Breast epithelium (tissue), 3 donors: ENCODE measurements at regions not wholly inside any gene's neighbourhood (a gene's known extent, or its start where the extent isn't known, plus 50 kb on each side); places are given as distances from the start of the nearest gene placed in this dataset.
A peak's percentile ranks its signal among the peaks of the same experiment; 100 is the strongest.

Experiments used
- CTCF ChIP-seq, 3 donors: fragments of 450-650 bp; IDR thresholded peaks; one replicate each; pipeline ENCODE4 v1.5.1; 2016 to 2017; ENCODE audit warnings: antibody characterized with exemption in 3 of 3, mild to moderate bottlenecking in 3 of 3, moderate library complexity in 3 of 3
- POLR2AphosphoS5 ChIP-seq, 3 donors: sonication (generic); formaldehyde crosslinking; IDR thresholded peaks; one replicate each; pipeline ENCODE4 v1.6.1; 2017; ENCODE audit warnings: antibody characterized with exemption in 3 of 3

- TF ChIP-seq CTCF (IDR thresholded peaks at IDR 0.05) (no peak), POLR2AphosphoS5 (IDR thresholded peaks at IDR 0.05) (peak in 1 of 3 donors; percentile 29)
These were observed 84.5 kb upstream of the TAF1B start for GRCh38 chr2:9758741-9759140.
